GM23338 (cell line): ENCODE measurements at regions not wholly inside any gene's neighbourhood (a gene's known extent, or its start where the extent isn't known, plus 50 kb on each side); places are given as distances from the start of the nearest gene placed in this dataset.

ENCODE experiments used
- ATAC-seq: fragments of 200-7000 bp; cut with Tn5 transposase; 3 replicates; pipeline ENCODE4 v1.9.1; 2020
- DNase-seq: peaks from one replicate; pipeline ENCODE4 v3.0.0-alpha.2; 2015; ENCODE audit warnings: low spot score
- H2AFZ ChIP-seq: fragments of 200-600 bp; sonication (generic); 2 replicates; pipeline ENCODE4 v1.8.0; 2016; ENCODE audit warnings: antibody characterized with exemption, mild to moderate bottlenecking, moderate library complexity
- H3F3A ChIP-seq: fragments of 200-600 bp; sonication (generic); replicated peaks from 2 replicates; pipeline ENCODE4 v1.8.0; 2017; ENCODE audit warnings: antibody characterized with exemption, mixed run types, low read depth
- H3K27ac ChIP-seq: fragments of 200-600 bp; sonication (generic); 2 replicates; pipeline ENCODE4 v1.6.1; 2016; ENCODE audit warnings: low read depth
- H3K27me3 ChIP-seq: fragments of 200-600 bp; sonication (generic); 2 replicates; pipeline ENCODE4 v1.8.0; 2016; ENCODE audit warnings: mild to moderate bottlenecking, mixed run types, moderate library complexity; ENCODE audit not compliant: insufficient read depth
- H3K36me3 ChIP-seq: fragments of 200-600 bp; sonication (generic); 2 replicates; pipeline ENCODE4 v1.8.0; 2016; ENCODE audit warnings: mild to moderate bottlenecking; ENCODE audit not compliant: insufficient read depth
- H3K4me1 ChIP-seq: fragments of 200-600 bp; sonication (generic); 2 replicates; pipeline ENCODE4 v1.8.0; 2016; ENCODE audit warnings: mild to moderate bottlenecking, moderate library complexity; ENCODE audit not compliant: insufficient read depth
- H3K4me2 ChIP-seq: fragments of 200-600 bp; sonication (generic); 2 replicates; pipeline ENCODE4 v1.7.1; 2017; ENCODE audit warnings: mixed run types
- H3K4me3 ChIP-seq: fragments of 200-600 bp; sonication (generic); 2 replicates; pipeline ENCODE4 v1.6.1; 2016; ENCODE audit warnings: mixed run types
- H3K79me2 ChIP-seq: fragments of 200-600 bp; sonication (generic); replicated peaks from 2 replicates; pipeline ENCODE4 v1.8.0; 2017; ENCODE audit warnings: mild to moderate bottlenecking; ENCODE audit not compliant: insufficient read depth
- H3K9me2 ChIP-seq: fragments of 200-600 bp; sonication (generic); 2 replicates; pipeline ENCODE4 v1.8.0; 2017; ENCODE audit not compliant: insufficient read depth
- H4K20me1 ChIP-seq: fragments of 200-600 bp; sonication (generic); replicated peaks from 2 replicates; pipeline ENCODE4 v1.8.0; 2017; ENCODE audit warnings: mild to moderate bottlenecking; ENCODE audit not compliant: insufficient read depth
- H3K27ac Mint-ChIP-seq: 2 replicates; pipeline ENCODE4 v1.8.0; 2020; ENCODE audit warnings: inconsistent platforms, mild to moderate bottlenecking, moderate library complexity, mixed read lengths
- H3K27me3 Mint-ChIP-seq: 3 replicates; pipeline ENCODE4 v1.8.0; 2022; ENCODE audit warnings: low read depth, mild to moderate bottlenecking, moderate library complexity, mixed read lengths, inconsistent platforms; ENCODE audit not compliant: insufficient read depth, poor library complexity
- H3K36me3 Mint-ChIP-seq: 3 replicates; pipeline ENCODE4 v1.8.0; 2021; ENCODE audit warnings: low read depth, mild to moderate bottlenecking, inconsistent platforms, moderate library complexity, mixed read lengths
- H3K4me1 Mint-ChIP-seq: 3 replicates; pipeline ENCODE4 v1.8.0; 2020; ENCODE audit warnings: mild to moderate bottlenecking, inconsistent platforms, mixed read lengths
- H3K4me3 Mint-ChIP-seq: 3 replicates; pipeline ENCODE4 v1.8.0; 2021; ENCODE audit warnings: moderate library complexity, mild to moderate bottlenecking, inconsistent platforms, mixed read lengths
- H3K9me3 Mint-ChIP-seq: 3 replicates; pipeline ENCODE4 v1.8.0; 2020; ENCODE audit warnings: moderate library complexity, mild to moderate bottlenecking, inconsistent platforms, mixed read lengths
- CREB1 ChIP-seq: fragments of 250-450 bp; sonication (Bioruptor Pico); IDR thresholded peaks from 2 replicates; pipeline ENCODE4 v1.5.0; 2020; ENCODE audit warnings: low read depth, mild to moderate bottlenecking, moderate library complexity
- EZH2 ChIP-seq: fragments of 200-600 bp; sonication (generic); IDR thresholded peaks from one replicate; pipeline ENCODE4 v1.8.0; 2017; ENCODE audit warnings: antibody characterized with exemption, mild to moderate bottlenecking, low read depth; ENCODE audit not compliant: unreplicated experiment
- NANOG ChIP-seq: IDR thresholded peaks from 2 replicates; pipeline ENCODE4 v1.6.1; 2016; ENCODE audit warnings: antibody characterized with exemption, borderline replicate concordance
- STAT1 ChIP-seq: IDR thresholded peaks from one replicate; pipeline ENCODE4 v1.6.1; 2016; ENCODE audit warnings: antibody characterized with exemption; ENCODE audit not compliant: unreplicated experiment
- ZNF114 ChIP-seq: fragments of 250-450 bp; sonication (Bioruptor Pico); IDR thresholded peaks from 2 replicates; pipeline ENCODE4 v1.5.0; 2020; ENCODE audit warnings: mild to moderate bottlenecking, moderate library complexity
- ZNF331 ChIP-seq: fragments of 250-450 bp; sonication (Bioruptor Pico); IDR thresholded peaks from 2 replicates; pipeline ENCODE4 v1.5.0; 2020; ENCODE audit warnings: low read depth, mild to moderate bottlenecking, moderate library complexity
- ZNF462 ChIP-seq: fragments of 250-450 bp; sonication (Bioruptor Pico); IDR thresholded peaks from 2 replicates; pipeline ENCODE4 v1.5.0; 2020; ENCODE audit warnings: mild to moderate bottlenecking, moderate library complexity

GRCh38 chr1:219326843-219327242 lies 153.2 kb downstream of the LYPLAL1 start:
- H3K79me2 ChIP-seq: no peaks in the 10 kb centered on the region
- H4K20me1 ChIP-seq: no peaks in the 10 kb centered on the region
- peak overlapping the region; percentile 52; the same call in 1 of the 2 replicates for H2AFZ ChIP-seq
- H3K27me3 ChIP-seq: no peaks in the 10 kb centered on the region
- no peaks in the 10 kb centered on the region for H3K9me2 ChIP-seq
- no peaks in the 10 kb centered on the region for H3K27me3 Mint-ChIP-seq
- H3K9me3 Mint-ChIP-seq: peaks cover 6% of the 10 kb centered on the region; the same call in 2 of the 3 replicates
- no peak overlapping the region for H3K4me3 Mint-ChIP-seq
- H3K4me2 ChIP-seq: no peak overlapping the region
- no peaks in the 10 kb centered on the region for H3K4me1 ChIP-seq
- ATAC-seq (no peak), DNase-seq (no peak)
- H3K36me3 Mint-ChIP-seq: peaks cover 4% of the 10 kb centered on the region; the same call in 2 of the 3 replicates
- no peaks in the 10 kb centered on the region for H3F3A ChIP-seq
- peaks cover 9% of the 10 kb centered on the region; the same call in 2 of the 3 replicates for H3K4me1 Mint-ChIP-seq
- H3K4me3 ChIP-seq: no peak overlapping the region
- 0 out of 2 replicates have a peak overlapping the region, but pooled peaks have one; percentile 74 for H3K27ac Mint-ChIP-seq
- H3K27ac ChIP-seq: no peak overlapping the region
- TF ChIP-seq CREB1 (CRISPR knock-in tag) (no peak), ZNF462 (CRISPR knock-in tag) (no peak), EZH2 (no peak), ZNF114 (CRISPR knock-in tag) (no peak), NANOG (no peak), ZNF331 (CRISPR knock-in tag) (no peak), STAT1 (no peak)
- no peaks in the 10 kb centered on the region for H3K36me3 ChIP-seq

- no peaks in the 10 kb centered on the region for H3K4me1 ChIP-seq
- H3K36me3 Mint-ChIP-seq: peaks cover 4% of the 10 kb centered on the region; the same call in 2 of the 3 replicates
- H3K79me2 ChIP-seq: no peaks in the 10 kb centered on the region
- H3K27me3 ChIP-seq: no peaks in the 10 kb centered on the region
- H3K4me2 ChIP-seq: no peak overlapping the region
- peaks cover 6% of the 10 kb centered on the region; the same call in 2 of the 3 replicates for H3K9me3 Mint-ChIP-seq
- H3K27ac Mint-ChIP-seq: no peak overlapping the region
- H3K4me1 Mint-ChIP-seq: peaks cover 9% of the 10 kb centered on the region; the same call in 2 of the 3 replicates
- no peaks in the 10 kb centered on the region for H3F3A ChIP-seq
- no peaks in the 10 kb centered on the region for H4K20me1 ChIP-seq
- no peak overlapping the region for H3K4me3 Mint-ChIP-seq
- no peaks in the 10 kb centered on the region for H3K27me3 Mint-ChIP-seq
- H2AFZ ChIP-seq: no peak overlapping the region
- ATAC-seq (no peak), DNase-seq (no peak)
- no peak overlapping the region for H3K4me3 ChIP-seq
- no peaks in the 10 kb centered on the region for H3K9me2 ChIP-seq
- H3K27ac ChIP-seq: no peak overlapping the region
- no peaks in the 10 kb centered on the region for H3K36me3 ChIP-seq
- no peak for TF ChIP-seq ZNF331 (CRISPR knock-in tag)
- no peak for TF ChIP-seq ZNF462 (CRISPR knock-in tag)
- TF ChIP-seq STAT1: no peak
These were observed 151.7 kb downstream of the LYPLAL1 start for GRCh38 chr1:219325368-219325742.
